ENCODE measurements at regions not wholly inside any gene's neighbourhood (a gene's known extent, or its start where the extent isn't known, plus 50 kb on each side); places are given as distances from the start of the nearest gene placed in this dataset.
"Not testable (repeated sequence)": the region's sequence is repeated elsewhere in the genome, so short reads cannot be mapped to it uniquely, and the experiment has no call there.

DNA sequence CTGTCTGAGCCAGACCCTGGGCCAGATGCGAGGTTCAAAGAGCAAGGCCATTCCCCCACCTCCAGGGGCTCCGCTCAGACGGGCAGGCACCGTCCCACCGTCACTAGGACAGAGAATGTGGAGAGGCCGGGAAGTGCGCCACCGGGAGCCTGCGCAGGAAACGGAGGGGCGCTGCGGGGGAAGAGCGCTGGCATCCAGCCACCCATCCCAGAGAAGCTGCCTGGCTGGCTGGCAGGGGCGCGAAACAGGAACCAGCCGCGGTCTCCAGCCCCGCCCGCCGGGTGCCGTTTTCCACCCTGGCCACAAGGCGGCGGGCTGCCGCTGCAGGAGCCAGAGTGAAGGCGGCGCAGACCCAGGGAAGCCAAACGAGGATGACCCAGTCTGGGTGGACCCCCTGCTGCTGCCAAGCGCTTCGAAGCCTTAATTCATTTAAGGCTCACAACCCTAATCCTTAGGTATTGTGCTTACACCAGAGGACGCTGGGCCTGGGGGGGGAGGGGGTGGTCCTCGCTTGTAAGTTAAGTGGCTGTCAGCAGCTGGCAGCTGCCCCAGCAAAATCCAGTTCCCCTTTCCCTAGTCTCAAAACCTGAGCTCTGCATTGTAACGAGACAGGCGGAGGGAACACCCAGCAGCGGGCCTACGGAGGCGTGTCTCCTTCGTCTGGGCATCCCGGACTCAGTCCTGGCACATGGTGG lies 114.8 kb upstream of the SMURF2 start:
- H3K27ac ChIP-seq (ENCODE audit: insufficient read depth in 1 of 2, low read depth in 1 of 2, low read length in 2 of 2, poor library complexity in 1 of 2, severe bottlenecking in 2 of 2); H3K9me3 ChIP-seq (ENCODE audit: control extremely low read depth in 1 of 5, control insufficient read depth in 4 of 5, insufficient read depth in 2 of 5, low read depth in 1 of 5, low read length in 4 of 5); POLR2A ChIA-PET; H3K36me3 ChIP-seq (ENCODE audit: control insufficient read depth in 4 of 4, insufficient read depth in 4 of 4, low read length in 3 of 4): not testable (repeated sequence)
- Histone ChIP-seq H3K27me3 (replicated peaks in 2 of 5; ENCODE audit: control insufficient read depth in 4 of 5, insufficient read depth in 5 of 5, low read length in 4 of 5) (peaks cover 0 to 31% (median 6%) of the 10 kb centered on the region in 5 experiments), H3K4me3 (ENCODE audit: control insufficient read depth in 1 of 7, extremely low read depth in 1 of 7, insufficient read depth in 4 of 7, low read depth in 2 of 7, low read length in 6 of 7) (peak overlapping the region in 6 of 7 experiments; percentile 8 to 61 (median 43)), H3K4me1 (ENCODE audit: control extremely low read depth in 1 of 4, control insufficient read depth in 4 of 4, insufficient read depth in 4 of 4, low read length in 3 of 4) (peaks cover 3 to 66% (median 52%) of the 10 kb centered on the region in 4 experiments)
- DNase-seq = peak; percentile 75 to 92 (median 90)
- 0% methylated on average over 35 of the region's 38 CpGs for WGBS (ENCODE audit: insufficient coverage)
- CTCF ChIA-PET = interaction anchor here (0.7 to 1.5 kb wide), 3 partner anchors 16 to 165 kb away, joined by 3 to 6 read pairs (median 4); no protein-coding TSS in a partner anchor

DNA sequence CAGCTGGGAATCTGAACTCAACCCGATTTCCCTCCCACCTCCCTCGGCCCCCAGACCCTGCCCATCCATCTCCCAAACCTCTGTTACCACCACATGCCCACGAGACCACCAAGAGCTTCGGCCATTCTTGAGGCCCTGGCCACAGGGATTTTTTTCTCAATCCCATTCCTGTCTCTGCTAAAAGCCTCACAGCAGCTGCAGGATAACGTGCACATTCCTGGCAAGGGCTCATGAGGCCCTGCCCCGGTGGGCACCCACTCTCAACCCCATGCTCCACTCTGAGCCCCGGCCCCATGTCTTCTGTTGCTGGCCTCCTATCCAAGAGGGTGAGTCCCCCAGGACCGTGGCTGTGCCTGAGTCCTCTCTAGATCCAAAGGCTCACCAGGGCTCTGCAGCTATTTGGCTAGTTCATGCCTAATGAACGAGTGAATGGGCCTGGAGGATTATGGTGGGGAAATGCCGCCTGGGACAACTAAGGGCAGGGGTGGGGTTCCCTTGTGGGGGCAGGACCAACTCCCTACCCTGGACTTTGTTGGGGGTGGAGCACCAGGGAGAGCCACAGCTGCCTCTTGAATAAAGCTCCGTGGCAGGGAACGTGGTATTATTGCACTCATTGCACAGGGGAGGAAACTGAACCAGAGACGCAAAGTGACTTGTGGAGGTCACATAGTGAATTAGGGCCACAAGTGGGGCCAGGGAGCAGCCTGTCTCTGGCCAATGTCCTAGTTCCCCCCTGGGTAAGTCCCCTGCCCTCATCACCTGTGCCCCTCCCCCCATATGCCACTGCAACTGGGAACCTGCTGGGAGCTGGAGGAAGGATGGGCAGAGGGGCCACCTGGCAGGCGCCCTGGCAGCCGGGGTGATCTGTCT lies 113.8 kb upstream of the SMURF2 start:
- CTCF ChIA-PET = interaction anchor here (1.3 kb wide), 1 partner anchor 166 kb away, joined by 3 read pairs; no protein-coding TSS in a partner anchor
- Histone ChIP-seq H3K9me3 (ENCODE audit: control extremely low read depth in 1 of 5, control insufficient read depth in 4 of 5, insufficient read depth in 2 of 5, low read depth in 1 of 5, low read length in 4 of 5) (no peaks in the 10 kb centered on the region), H3K36me3 (ENCODE audit: control insufficient read depth in 4 of 4, insufficient read depth in 4 of 4, low read length in 3 of 4) (no peaks in the 10 kb centered on the region), H3K4me1 (ENCODE audit: control extremely low read depth in 1 of 4, control insufficient read depth in 4 of 4, insufficient read depth in 4 of 4, low read length in 3 of 4) (peaks cover 3 to 58% (median 44%) of the 10 kb centered on the region in 4 experiments), H3K4me3 (ENCODE audit: control insufficient read depth in 1 of 7, extremely low read depth in 1 of 7, insufficient read depth in 4 of 7, low read depth in 2 of 7, low read length in 6 of 7) (no peak overlapping the region), H3K27me3 (replicated peaks in 2 of 5; ENCODE audit: control insufficient read depth in 4 of 5, insufficient read depth in 5 of 5, low read length in 4 of 5) (peaks cover 0 to 30% (median 6%) of the 10 kb centered on the region in 5 experiments), H3K27ac (ENCODE audit: insufficient read depth in 1 of 2, low read depth in 1 of 2, low read length in 2 of 2, poor library complexity in 1 of 2, severe bottlenecking in 2 of 2) (no peak overlapping the region)
- DNase-seq = no peak
- WGBS (ENCODE audit: insufficient coverage) = 97% methylated on average over 9 of the region's 15 CpGs
- POLR2A ChIA-PET = no interaction called here

DNA sequence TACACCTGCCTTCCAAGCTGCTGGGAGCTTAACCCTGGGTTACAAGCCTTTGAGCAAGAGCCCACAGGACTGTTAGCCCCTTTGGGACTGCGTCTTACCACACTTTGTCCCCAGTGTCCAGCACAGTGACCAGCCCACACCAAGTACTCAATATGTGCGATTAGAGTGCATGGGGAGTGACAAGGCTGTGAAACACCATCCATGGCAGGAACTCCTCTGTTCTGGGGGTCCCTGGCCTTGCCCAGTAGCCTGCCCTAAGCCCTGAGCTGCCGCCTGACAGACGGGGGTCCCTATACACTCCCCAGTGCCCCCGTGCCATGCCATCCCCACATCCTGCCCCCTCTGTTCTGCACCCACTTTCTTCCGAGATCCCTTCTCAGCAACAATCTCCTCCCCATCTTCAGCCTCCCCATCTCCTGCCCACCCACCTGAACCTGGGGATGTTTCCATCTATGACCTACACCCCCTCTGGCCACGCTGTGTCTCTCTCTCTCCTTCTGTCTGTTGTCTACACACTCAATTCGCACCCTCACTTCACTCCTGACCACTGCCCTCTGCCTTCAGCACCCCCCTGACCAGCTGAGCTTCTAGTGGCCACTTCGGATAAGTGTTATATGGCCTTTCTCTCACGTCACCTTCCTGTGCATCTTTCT lies 112.9 kb upstream of the SMURF2 start:
- Histone ChIP-seq H3K4me3 (ENCODE audit: control insufficient read depth in 1 of 7, extremely low read depth in 1 of 7, insufficient read depth in 4 of 7, low read depth in 2 of 7, low read length in 6 of 7) (no peak overlapping the region), H3K27ac (ENCODE audit: insufficient read depth in 1 of 2, low read depth in 1 of 2, low read length in 2 of 2, poor library complexity in 1 of 2, severe bottlenecking in 2 of 2) (no peak overlapping the region), H3K27me3 (replicated peaks in 2 of 5; ENCODE audit: control insufficient read depth in 4 of 5, insufficient read depth in 5 of 5, low read length in 4 of 5) (peaks cover 0 to 21% (median 6%) of the 10 kb centered on the region in 5 experiments), H3K36me3 (ENCODE audit: control insufficient read depth in 4 of 4, insufficient read depth in 4 of 4, low read length in 3 of 4) (no peaks in the 10 kb centered on the region), H3K9me3 (ENCODE audit: control extremely low read depth in 1 of 5, control insufficient read depth in 4 of 5, insufficient read depth in 2 of 5, low read depth in 1 of 5, low read length in 4 of 5) (no peaks in the 10 kb centered on the region), H3K4me1 (ENCODE audit: control extremely low read depth in 1 of 4, control insufficient read depth in 4 of 4, insufficient read depth in 4 of 4, low read length in 3 of 4) (peaks cover 3 to 50% (median 35%) of the 10 kb centered on the region in 4 experiments)
- DNase-seq = no peak
- POLR2A ChIA-PET = no interaction called here
- CTCF ChIA-PET = no interaction called here
- 94% methylated on average over 7 of the region's 10 CpGs for WGBS (ENCODE audit: insufficient coverage)

DNA sequence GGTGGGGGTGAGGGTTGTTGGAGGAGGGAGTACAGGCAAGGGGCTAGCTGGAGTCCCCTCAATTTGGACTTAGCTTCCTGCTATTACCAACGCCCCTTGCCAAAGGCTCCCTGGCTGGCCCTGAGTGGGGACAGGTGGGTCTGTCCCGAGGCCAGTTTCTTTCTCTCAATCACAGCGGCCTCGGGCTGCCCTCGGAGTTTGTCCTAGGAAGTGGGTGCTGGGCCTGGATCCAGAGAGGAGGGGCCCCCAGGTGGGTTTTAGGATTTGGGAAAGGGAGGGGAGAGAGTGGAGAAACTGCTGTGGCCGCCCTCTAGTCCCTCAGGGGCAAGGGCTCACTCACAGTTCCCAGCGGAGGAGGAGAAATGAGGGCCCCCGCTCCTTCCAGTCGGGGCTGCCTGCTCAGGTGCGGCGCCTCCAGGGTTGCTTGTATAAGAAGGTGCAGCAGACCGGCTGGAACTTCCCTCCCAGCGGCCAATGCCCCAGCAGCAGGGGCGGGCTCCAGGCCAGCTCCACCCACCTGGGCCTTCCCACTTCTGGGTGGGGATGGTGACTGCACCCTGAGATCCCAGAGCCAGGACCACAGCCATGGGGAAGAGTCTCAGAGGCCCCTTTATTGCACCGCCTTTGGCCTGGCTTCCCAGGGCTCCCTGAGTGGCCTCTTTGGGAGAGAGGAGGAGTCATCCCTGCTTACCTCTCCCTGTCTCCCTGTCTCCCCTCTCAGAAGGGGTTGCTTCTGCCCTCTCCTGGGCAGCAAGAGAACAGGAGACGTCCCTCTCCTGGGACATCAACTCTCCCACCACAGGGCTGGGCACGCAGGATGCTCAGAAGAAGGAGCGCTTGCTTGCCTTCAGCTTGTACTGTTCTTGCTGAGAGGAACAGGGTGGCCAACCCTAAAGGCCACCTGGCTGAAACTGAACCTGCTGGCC lies 112.0 kb upstream of the SMURF2 start:
- ChIA-PET CTCF (no interaction called here), POLR2A (no interaction called here)
- H3K4me3 ChIP-seq (ENCODE audit: control insufficient read depth in 1 of 7, extremely low read depth in 1 of 7, insufficient read depth in 4 of 7, low read depth in 2 of 7, low read length in 6 of 7) = no peak overlapping the region
- peaks cover 0 to 12% (median 3%) of the 10 kb centered on the region in 5 experiments for H3K27me3 ChIP-seq (replicated peaks in 2 of 5; ENCODE audit: control insufficient read depth in 4 of 5, insufficient read depth in 5 of 5, low read length in 4 of 5)
- 96% methylated on average over 12 of the region's 18 CpGs for WGBS (ENCODE audit: insufficient coverage)
- H3K36me3 ChIP-seq (ENCODE audit: control insufficient read depth in 4 of 4, insufficient read depth in 4 of 4, low read length in 3 of 4) = no peaks in the 10 kb centered on the region
- H3K27ac ChIP-seq (ENCODE audit: insufficient read depth in 1 of 2, low read depth in 1 of 2, low read length in 2 of 2, poor library complexity in 1 of 2, severe bottlenecking in 2 of 2) = no peak overlapping the region
- DNase-seq = no peak
- peaks cover 3 to 42% (median 27%) of the 10 kb centered on the region in 4 experiments for H3K4me1 ChIP-seq (ENCODE audit: control extremely low read depth in 1 of 4, control insufficient read depth in 4 of 4, insufficient read depth in 4 of 4, low read length in 3 of 4)
- H3K9me3 ChIP-seq (ENCODE audit: control extremely low read depth in 1 of 5, control insufficient read depth in 4 of 5, insufficient read depth in 2 of 5, low read depth in 1 of 5, low read length in 4 of 5) = no peaks in the 10 kb centered on the region

DNA sequence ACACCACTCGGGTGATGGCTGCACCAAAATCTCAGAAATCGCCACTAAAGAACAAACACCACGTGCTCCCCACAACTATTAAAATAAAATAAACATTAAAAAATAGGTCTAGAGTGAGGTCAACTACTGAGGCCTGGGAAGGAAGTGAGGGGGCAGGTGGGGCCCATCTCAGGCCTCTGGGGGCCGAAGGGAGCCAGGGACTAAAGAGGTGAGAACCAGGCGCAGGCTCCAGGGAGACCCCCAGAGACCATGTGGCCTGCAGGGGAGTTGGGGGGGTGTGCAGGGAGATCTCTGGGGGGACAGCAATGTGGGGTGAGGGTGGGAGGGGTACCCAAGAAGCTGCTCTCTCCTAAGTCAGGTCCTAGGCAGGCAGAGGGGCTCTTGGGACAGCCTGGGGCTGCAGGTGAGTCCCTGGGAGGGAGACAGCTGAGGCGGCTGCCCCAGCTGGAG lies 111.3 kb upstream of the SMURF2 start:
- Histone ChIP-seq H3K27ac (ENCODE audit: insufficient read depth in 1 of 2, low read depth in 1 of 2, low read length in 2 of 2, poor library complexity in 1 of 2, severe bottlenecking in 2 of 2) (no peak overlapping the region), H3K4me1 (ENCODE audit: control extremely low read depth in 1 of 4, control insufficient read depth in 4 of 4, insufficient read depth in 4 of 4, low read length in 3 of 4) (peaks cover 3 to 36% (median 20%) of the 10 kb centered on the region in 4 experiments), H3K27me3 (replicated peaks in 2 of 5; ENCODE audit: control insufficient read depth in 4 of 5, insufficient read depth in 5 of 5, low read length in 4 of 5) (peaks cover 0 to 6% (median 0%) of the 10 kb centered on the region in 5 experiments), H3K4me3 (ENCODE audit: control insufficient read depth in 1 of 7, extremely low read depth in 1 of 7, insufficient read depth in 4 of 7, low read depth in 2 of 7, low read length in 6 of 7) (no peak overlapping the region), H3K36me3 (ENCODE audit: control insufficient read depth in 4 of 4, insufficient read depth in 4 of 4, low read length in 3 of 4) (no peaks in the 10 kb centered on the region), H3K9me3 (ENCODE audit: control extremely low read depth in 1 of 5, control insufficient read depth in 4 of 5, insufficient read depth in 2 of 5, low read depth in 1 of 5, low read length in 4 of 5) (no peaks in the 10 kb centered on the region)
- ChIA-PET POLR2A (no interaction called here), CTCF (no interaction called here)
- no peak for DNase-seq
- WGBS (ENCODE audit: insufficient coverage) = no CpG with 5 or more reads among the region's 6 CpGs

DNA sequence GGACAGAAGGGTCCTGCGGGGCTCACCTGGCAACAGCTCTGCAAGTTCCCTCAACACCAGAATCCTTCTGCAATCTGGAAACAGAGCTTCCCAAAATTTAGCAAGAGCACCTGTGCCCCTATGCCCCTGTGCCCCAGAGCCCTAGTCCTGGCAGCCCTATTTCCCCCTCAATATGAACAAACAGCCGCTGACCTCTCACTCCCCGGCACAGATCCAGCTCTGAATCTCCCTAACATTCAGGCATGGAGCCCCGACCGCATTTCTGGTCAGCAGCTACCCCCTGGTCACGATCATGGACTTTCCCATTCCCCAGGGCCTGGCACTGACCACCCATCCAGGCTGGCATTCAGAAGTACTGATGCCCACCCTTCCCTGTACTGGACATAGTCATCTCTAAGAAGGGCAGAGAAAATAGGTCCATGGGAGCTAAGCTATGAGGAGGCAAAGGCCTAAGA lies 110.8 kb upstream of the SMURF2 start:
- WGBS (ENCODE audit: insufficient coverage) = 96% methylated on average over 6 of the region's 6 CpGs
- no peak for DNase-seq
- no peak overlapping the region for H3K4me3 ChIP-seq (ENCODE audit: control insufficient read depth in 1 of 7, extremely low read depth in 1 of 7, insufficient read depth in 4 of 7, low read depth in 2 of 7, low read length in 6 of 7)
- H3K9me3 ChIP-seq (ENCODE audit: control extremely low read depth in 1 of 5, control insufficient read depth in 4 of 5, insufficient read depth in 2 of 5, low read depth in 1 of 5, low read length in 4 of 5) = no peaks in the 10 kb centered on the region
- H3K27me3 ChIP-seq (replicated peaks in 2 of 5; ENCODE audit: control insufficient read depth in 4 of 5, insufficient read depth in 5 of 5, low read length in 4 of 5) = peaks cover 0 to 1% (median 0%) of the 10 kb centered on the region in 5 experiments
- peaks cover under 1 to 30% (median 15%) of the 10 kb centered on the region in 4 experiments for H3K4me1 ChIP-seq (ENCODE audit: control extremely low read depth in 1 of 4, control insufficient read depth in 4 of 4, insufficient read depth in 4 of 4, low read length in 3 of 4)
- CTCF ChIA-PET = no interaction called here
- POLR2A ChIA-PET = no interaction called here
- no peaks in the 10 kb centered on the region for H3K36me3 ChIP-seq (ENCODE audit: control insufficient read depth in 4 of 4, insufficient read depth in 4 of 4, low read length in 3 of 4)
- no peak overlapping the region for H3K27ac ChIP-seq (ENCODE audit: insufficient read depth in 1 of 2, low read depth in 1 of 2, low read length in 2 of 2, poor library complexity in 1 of 2, severe bottlenecking in 2 of 2)

Data from common myeloid progenitor, CD34-positive (primary cell).